IMR-90 (cell line): ENCODE measurements at regions not wholly inside any gene's neighbourhood (a gene's known extent, or its start where the extent isn't known, plus 50 kb on each side); places are given as distances from the start of the nearest gene placed in this dataset.

Experiments
- BHLHE40 ChIP-seq: fragments of 150-350 bp; IDR thresholded peaks from 2 replicates; pipeline ENCODE4 v1.6.1; 2016; ENCODE audit warnings: mild to moderate bottlenecking, low read depth, low read length
- CEBPB ChIP-seq: IDR thresholded peaks from 2 replicates; pipeline ENCODE4 v1.6.1; 2012; ENCODE audit warnings: low read depth, low read length, improper control_type of control experiment
- CTCF ChIP-seq: conservative IDR thresholded peaks from 2 replicates; pipeline ENCODE4 v1.5.1; 2012; ENCODE audit warnings: mild to moderate bottlenecking, low read depth, low read length, improper control_type of control experiment
- ELK1 ChIP-seq: fragments of 150-350 bp; IDR thresholded peaks from 2 replicates; pipeline ENCODE4 v1.6.1; 2016; ENCODE audit warnings: low read depth, mild to moderate bottlenecking, low read length, moderate library complexity, borderline replicate concordance
- FOS ChIP-seq: fragments of 150-350 bp; IDR thresholded peaks from 2 replicates; pipeline ENCODE4 v1.6.1; 2016; ENCODE audit warnings: low read depth, low read length
- MAZ ChIP-seq: IDR thresholded peaks from 2 replicates; pipeline ENCODE4 v1.6.1; 2012; ENCODE audit warnings: low read depth, mild to moderate bottlenecking, low read length, improper control_type of control experiment, moderate library complexity, borderline replicate concordance
- NFE2L2 ChIP-seq: fragments of 150-350 bp; IDR thresholded peaks from 2 replicates; pipeline ENCODE4 v1.6.1; 2016; ENCODE audit warnings: low read depth, mild to moderate bottlenecking, low read length
- POLR2A ChIP-seq: IDR thresholded peaks from 2 replicates; pipeline ENCODE4 v1.6.1; 2012; ENCODE audit warnings: mild to moderate bottlenecking, low read depth, low read length
- RAD21 ChIP-seq: IDR thresholded peaks from 2 replicates; pipeline ENCODE4 v1.6.1; 2012; ENCODE audit warnings: low read length, improper control_type of control experiment
- RFX5 ChIP-seq: IDR thresholded peaks from 2 replicates; pipeline ENCODE4 v1.8.0; 2012; ENCODE audit warnings: low read depth, mild to moderate bottlenecking, low read length, moderate library complexity
- USF2 ChIP-seq: fragments of 150-350 bp; IDR thresholded peaks from 2 replicates; pipeline ENCODE4 v1.6.1; 2017; ENCODE audit warnings: mild to moderate bottlenecking, antibody characterized with exemption, low read length, low read depth

- TF ChIP-seq CTCF (peak; percentile 35), CEBPB (no peak), POLR2A (no peak), NFE2L2 (no peak), RAD21 (peak; percentile 54), BHLHE40 (no peak), USF2 (no peak), ELK1 (no peak), RFX5 (no peak), MAZ (no peak), FOS (no peak)
These were observed 266.8 kb upstream of the CXCR4 start for GRCh38 chr2:136384531-136385303.
